ENCODE measurements at regions not wholly inside any gene's neighbourhood (a gene's known extent, or its start where the extent isn't known, plus 50 kb on each side); places are given as distances from the start of the nearest gene placed in this dataset.

DNA sequence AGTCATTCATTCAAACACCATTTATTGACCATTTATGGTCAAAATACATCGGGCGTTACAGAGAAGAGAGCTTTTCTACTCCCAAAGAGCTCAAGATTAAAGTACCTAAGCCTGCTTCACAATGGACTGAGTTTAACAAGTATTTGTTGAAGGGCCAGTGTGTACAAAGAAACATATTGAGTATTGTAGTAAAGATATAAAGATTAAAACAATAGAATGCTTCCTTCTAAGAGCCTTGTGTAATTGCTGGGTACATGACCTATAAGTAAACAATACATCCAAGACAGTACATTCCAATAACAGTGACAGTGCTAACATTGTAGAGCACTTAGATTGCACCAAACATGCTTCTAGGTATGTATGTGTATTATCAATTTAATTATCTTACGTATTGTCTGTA, 695.5 kb downstream of the PCDH7 start:
- 87 to 89% methylated on average over 3 of the region's 3 CpGs for WGBS, 2 donors
- no peak overlapping the region for H3K27ac ChIP-seq
- intact Hi-C loops (cut with DNase I): no loop called here
- peaks cover 0 to 4% (median 0%) of the 10 kb centered on the region in 11 donors for H3K9me3 ChIP-seq
- DNase-seq (no peak), ATAC-seq (no peak)
- no peaks in the 10 kb centered on the region for H3K4me1 ChIP-seq
- no peaks in the 10 kb centered on the region for H3K27me3 ChIP-seq
- H3K4me3 ChIP-seq: no peak overlapping the region
- TF ChIP-seq, protein P1, sequence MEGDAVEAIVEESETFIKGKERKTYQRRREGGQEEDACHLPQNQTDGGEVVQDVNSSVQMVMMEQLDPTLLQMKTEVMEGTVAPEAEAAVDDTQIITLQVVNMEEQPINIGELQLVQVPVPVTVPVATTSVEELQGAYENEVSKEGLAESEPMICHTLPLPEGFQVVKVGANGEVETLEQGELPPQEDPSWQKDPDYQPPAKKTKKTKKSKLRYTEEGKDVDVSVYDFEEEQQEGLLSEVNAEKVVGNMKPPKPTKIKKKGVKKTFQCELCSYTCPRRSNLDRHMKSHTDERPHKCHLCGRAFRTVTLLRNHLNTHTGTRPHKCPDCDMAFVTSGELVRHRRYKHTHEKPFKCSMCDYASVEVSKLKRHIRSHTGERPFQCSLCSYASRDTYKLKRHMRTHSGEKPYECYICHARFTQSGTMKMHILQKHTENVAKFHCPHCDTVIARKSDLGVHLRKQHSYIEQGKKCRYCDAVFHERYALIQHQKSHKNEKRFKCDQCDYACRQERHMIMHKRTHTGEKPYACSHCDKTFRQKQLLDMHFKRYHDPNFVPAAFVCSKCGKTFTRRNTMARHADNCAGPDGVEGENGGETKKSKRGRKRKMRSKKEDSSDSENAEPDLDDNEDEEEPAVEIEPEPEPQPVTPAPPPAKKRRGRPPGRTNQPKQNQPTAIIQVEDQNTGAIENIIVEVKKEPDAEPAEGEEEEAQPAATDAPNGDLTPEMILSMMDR (IDR thresholded peaks at IDR 0.05): no peak
- no peaks in the 10 kb centered on the region for H3K36me3 ChIP-seq

DNA sequence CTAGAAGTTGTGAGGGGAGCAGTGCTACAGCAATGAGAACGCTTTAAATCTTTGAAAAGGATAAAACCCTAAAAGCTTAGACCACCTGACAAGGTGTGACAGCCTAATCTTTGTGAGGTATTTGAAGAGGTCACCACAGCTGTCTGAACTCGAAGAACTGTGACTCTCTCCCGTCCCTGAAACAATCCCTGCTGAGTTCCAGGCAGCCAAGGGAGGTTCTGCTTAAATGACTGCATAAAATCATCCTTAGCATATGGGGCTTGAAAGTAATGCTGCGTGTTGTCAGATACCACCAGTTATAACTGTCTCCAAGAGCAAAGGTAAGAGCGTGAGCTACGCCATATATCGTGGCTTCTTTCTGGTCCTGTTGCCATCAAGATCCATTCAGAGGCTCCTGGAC, 696.3 kb downstream of the PCDH7 start:
- no peak for DNase-seq
- no peaks in the 10 kb centered on the region for H3K27me3 ChIP-seq
- H3K4me3 ChIP-seq: no peak overlapping the region
- intact Hi-C loops (cut with DNase I): no loop called here
- H3K36me3 ChIP-seq: no peaks in the 10 kb centered on the region
- 73 to 74% methylated on average over 7 of the region's 7 CpGs for WGBS, 2 donors
- H3K27ac ChIP-seq: no peak overlapping the region
- TF ChIP-seq, protein P1 (IDR thresholded peaks at IDR 0.05): no peak
- H3K4me1 ChIP-seq: no peaks in the 10 kb centered on the region
- no peak for ATAC-seq
- peaks cover 0 to 4% (median 0%) of the 10 kb centered on the region in 11 donors for H3K9me3 ChIP-seq

DNA sequence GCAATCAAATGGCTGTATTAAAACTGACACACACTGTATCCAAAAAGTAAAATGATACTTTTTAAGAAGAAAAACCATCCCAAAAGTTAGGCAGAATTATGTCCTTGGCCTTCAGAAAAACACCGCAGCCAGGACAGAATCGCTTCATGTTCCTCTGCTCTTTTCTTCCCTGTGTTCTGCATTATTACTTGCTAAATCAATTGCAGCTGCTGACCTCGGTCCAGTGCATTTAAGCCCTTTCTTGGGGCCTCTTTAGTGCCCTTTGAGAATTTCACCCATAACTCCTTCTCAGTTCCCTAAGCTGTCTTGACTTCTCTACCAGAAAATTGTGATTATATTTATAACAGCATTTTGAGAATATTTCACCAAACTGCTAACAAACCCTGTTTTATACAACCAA, 696.9 kb downstream of the PCDH7 start:
- no peaks in the 10 kb centered on the region for H3K4me1 ChIP-seq

DNA sequence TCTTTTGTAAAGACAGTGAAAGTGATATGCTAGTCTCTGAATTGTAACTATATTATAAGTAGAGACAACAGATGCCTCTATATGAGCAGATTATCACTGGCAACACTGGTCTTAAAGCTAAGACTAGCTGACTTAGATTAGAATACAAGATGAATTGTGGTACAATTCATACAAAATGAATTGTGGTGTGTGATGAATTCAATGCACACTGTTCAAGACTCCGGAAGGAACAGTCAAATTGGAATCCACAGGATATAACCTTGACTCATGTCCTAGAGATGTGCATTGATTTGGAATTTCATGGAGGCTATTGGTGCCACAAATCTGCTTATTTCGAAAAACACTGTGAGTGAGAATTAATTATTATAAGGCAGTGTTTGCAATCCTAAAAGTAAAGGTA, 701.8 kb downstream of the PCDH7 start:
- H3K4me1 ChIP-seq: no peaks in the 10 kb centered on the region
- DNase-seq: no peak
- H3K36me3 ChIP-seq: no peaks in the 10 kb centered on the region
- TF ChIP-seq, protein P1 (IDR thresholded peaks at IDR 0.05): no peak
- 84 to 85% methylated on average over 2 of the region's 2 CpGs for WGBS, 2 donors
- intact Hi-C loops (cut with DNase I): no loop called here
- H3K4me3 ChIP-seq: no peak overlapping the region
- no peaks in the 10 kb centered on the region for H3K27me3 ChIP-seq
- H3K27ac ChIP-seq: no peak overlapping the region
- ATAC-seq: no peak
- peaks cover 0 to 4% (median 0%) of the 10 kb centered on the region in 11 donors for H3K9me3 ChIP-seq

More for the DNA sequence above, 696.9 kb downstream of the PCDH7 start:
- ATAC-seq (no peak), DNase-seq (no peak)
- intact Hi-C loops (cut with DNase I): no loop called here
- Histone ChIP-seq H3K9me3 (peaks cover 0 to 4% (median 0%) of the 10 kb centered on the region in 11 donors), H3K4me3 (no peak overlapping the region), H3K36me3 (no peaks in the 10 kb centered on the region), H3K27ac (no peak overlapping the region), H3K27me3 (no peaks in the 10 kb centered on the region)
- 80 to 85% methylated on average over 3 of the region's 3 CpGs for WGBS, 2 donors
- TF ChIP-seq, protein P1 (IDR thresholded peaks at IDR 0.05): no peak
